ENCODE measurements at regions not wholly inside any gene's neighbourhood (a gene's known extent, or its start where the extent isn't known, plus 50 kb on each side); places are given as distances from the start of the nearest gene placed in this dataset.
"Not testable (repeated sequence)": the region's sequence is repeated elsewhere in the genome, so short reads cannot be mapped to it uniquely, and the experiment has no call there.

DNA sequence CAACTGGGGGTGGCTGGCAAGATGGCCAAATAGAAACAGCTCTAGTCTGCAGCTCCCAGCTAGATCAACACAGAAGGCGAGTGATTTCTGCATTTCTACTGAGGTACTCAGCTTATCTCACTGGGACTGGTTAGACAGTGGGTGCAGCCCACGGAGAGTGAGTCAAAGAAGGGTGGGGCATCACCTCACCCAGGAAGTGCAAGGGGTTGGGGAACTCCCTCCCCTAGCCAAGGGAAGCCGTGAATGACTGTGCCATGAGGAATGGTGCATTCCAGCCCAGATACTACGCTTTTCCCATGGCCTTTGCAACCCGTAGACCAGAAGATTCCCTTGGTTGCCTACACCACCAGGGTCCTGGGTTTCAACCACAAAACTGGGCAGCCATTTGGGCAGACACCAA lies 452.6 kb downstream of the NR4A2 start:
- DNase-seq = not testable (repeated sequence)

DNA sequence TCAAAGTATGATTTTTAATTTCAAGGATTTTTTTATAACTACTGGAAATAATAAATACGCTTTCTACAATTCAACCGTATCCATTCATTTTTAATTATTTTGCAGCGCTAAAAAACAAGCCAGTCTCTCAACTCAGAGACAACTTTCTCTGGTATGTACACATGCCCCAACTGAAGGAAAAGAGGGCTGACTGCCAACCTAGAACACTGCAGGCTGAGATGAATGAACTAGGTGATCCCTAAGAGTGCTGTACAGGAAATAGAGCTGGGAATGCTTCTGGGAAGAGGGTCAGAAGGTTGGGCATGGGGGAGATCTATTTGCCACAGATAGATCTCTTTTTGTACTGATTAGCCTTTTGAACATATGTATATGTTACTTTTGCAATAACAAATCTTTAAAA lies 460.1 kb downstream of the NR4A2 start:
- DNase-seq = no peak

DNA sequence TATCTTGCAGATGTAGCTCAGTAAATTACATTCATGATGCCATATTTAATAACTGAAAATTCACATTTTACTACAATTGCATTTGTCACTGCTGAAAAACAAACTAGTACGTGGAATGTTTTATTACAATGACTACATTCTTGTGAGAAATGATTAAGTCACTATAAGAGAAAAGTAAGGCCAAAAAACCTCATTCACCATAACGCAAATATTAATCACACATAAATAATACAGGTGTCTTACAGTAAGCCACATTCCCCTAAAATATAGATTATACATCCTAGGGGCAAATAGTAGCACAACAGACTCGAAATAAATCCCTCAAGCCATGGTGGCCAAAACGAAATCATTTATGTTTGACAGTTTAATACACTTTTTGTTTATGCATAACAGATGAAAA lies 460.6 kb downstream of the NR4A2 start:
- no peak for DNase-seq

DNA sequence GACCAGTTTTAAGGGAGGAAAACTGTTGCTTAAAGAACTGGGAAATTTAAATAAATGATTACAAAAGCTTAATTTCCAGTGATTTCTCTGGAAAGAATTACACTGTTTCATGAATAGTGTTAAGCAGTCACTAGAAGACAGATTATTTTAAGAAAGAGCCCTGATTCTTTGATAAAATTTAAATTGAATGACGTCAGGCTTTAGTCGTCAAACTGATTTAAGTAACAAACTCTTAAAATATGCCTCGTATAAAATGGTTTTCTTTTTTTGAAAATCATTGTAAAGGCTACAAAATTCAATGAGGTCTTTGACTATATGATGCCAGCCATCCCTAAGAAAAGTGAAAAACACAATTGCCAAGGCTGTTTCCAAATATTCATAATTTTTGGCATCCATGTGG lies 465.0 kb downstream of the NR4A2 start:
- DNase-seq = no peak

DNA sequence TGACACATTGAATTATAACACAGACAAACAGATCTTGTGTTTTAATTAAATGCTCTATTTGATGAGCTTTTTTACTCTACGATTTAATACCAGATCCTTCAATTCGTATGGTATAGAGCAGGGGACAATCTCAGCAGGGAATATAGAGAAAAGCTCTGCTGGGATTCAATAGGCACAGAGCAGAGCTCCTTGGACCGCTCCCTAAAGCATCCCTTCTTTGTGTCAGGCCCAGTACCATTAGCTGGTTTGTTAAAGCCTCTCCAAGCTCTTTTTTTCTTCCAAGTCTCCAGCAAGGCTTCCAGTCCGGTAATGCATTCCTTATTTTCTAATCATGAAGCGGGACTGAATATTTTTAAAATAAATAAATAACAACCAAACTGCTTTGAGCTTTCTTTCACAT lies 466.0 kb downstream of the NR4A2 start:
- no peak for DNase-seq

DNA sequence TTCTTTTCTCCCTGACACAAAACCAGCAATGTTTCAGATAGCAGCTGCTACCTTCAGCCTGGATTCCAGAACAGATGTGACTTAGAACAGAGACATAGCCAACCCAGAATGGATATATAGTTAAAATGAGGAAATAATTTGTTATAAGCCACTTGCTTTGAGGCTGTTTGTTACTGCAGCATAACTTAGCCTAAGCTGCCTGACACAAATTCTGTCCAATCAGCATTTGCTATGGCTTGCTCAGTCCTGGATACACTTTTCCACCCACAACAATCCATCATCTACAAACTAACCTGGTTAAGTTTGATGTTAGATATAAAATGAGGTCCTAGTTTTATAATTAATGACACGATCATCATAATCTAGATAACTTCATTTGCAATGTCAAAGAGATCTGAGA lies 480.4 kb downstream of the NR4A2 start:
- DNase-seq = no peak

DNA sequence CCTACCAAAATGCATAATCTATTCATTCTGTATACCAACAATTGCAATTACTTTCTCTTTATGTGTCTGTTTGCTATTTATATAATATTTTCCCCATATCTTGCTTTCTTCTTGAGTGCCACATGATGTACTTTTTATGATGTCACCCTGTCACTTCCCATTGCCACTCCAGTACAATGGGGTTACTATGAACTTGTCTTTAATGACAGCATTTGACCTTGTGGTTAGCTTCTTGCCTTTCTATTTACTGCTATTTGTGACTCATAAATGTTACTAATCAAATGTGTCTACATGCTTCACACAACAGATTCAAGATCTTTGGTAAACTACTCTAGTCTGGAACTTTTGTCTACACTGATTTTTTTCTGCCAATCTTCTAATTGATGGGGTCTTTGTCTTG lies 486.3 kb downstream of the NR4A2 start:
- no peak for DNase-seq

DNA sequence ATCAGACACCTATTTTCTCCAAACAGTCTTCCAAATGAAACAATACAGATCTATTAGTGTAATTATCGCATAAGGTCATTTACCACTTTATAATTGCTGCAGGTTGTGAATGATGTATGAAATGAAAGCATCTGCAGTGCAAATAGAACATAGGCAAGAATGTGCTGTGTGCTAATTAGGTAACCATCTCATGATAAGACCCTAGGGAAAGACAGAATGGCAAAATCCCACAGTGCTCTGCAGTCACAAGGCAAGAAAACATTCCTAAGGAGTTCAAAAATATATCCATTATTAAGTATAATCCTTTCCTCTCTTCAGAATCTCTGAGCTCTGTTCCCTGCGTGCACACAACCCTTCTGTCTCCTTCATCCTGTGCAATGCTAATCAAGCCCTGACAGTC lies 488.1 kb downstream of the NR4A2 start:
- no peak for DNase-seq

DNA sequence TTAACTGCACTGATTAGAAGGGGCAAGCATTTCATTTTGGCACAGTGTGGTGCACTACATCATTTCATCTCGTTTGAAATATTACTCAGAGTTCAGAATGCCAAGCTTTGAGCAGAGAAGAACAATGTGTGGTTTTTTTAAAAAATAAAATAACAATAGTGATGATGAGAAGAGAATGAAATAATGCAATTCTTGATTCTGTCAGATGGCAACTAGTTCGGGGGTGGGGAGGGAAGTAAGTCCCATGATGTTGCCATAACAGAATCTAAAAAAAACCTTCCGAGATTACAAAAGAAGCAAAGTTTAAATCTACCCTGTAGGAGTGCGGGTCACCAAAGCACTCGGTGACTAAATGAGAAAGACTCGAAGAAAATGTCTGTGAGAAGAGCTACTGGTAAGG lies 490.4 kb downstream of the NR4A2 start:
- no peak for DNase-seq

DNA sequence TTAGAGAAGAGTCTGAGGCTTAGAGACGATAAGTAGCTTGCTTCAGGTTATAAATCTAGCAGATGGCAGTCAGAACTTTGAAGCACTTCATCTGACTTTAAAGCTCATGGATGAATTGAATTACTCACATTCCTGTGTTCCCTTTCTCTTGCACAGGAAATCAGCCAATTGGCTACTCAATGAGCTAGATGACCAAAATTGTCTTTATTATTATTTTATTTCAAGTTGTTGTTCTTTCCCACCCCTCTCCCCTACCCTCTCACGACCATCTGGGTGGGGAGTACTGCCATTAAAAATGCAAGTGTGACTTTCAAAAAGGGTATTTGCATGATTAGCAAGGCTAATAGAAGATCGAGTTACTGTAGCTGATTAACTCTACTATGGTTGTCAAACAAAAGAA lies 491.1 kb downstream of the NR4A2 start:
- no peak for DNase-seq

DNA sequence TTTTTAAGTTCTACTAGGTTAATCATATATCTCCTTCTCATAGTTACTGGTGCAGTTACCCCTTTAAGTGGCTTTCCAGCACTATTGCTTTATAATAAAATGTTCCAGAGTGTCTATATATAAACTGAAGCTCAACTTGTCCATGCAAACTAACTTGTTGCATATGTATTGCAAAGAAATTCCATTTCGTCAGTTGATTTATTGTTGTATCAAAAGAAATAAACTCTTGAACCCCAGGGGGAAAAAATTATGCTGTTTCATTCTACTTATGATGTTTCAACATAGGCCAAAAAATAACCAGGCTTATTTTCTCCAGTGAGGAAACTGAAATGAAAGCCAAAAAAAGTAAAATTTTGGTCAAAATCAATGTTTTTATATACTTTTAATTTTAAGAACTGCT lies 491.9 kb downstream of the NR4A2 start:
- DNase-seq = no peak

DNA sequence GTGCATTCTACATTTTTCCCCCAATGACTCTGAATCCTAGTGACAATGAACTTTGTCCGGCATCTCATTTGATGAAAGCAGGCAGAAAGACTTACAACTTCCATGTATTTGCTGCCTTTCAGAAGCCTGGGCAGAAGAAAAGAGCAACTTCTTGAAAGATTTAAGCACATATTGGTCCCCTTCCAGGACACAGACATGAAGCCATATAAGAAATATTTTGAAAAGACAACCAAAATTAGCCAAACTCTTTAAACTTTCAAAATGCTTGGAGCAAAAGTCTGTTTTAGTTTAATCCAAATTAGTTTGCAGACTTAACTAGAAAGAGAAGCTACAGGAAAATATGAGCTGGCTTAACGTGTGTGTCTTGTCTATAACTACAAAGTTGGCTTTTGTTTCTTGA lies 492.5 kb downstream of the NR4A2 start:
- DNase-seq = no peak

DNA sequence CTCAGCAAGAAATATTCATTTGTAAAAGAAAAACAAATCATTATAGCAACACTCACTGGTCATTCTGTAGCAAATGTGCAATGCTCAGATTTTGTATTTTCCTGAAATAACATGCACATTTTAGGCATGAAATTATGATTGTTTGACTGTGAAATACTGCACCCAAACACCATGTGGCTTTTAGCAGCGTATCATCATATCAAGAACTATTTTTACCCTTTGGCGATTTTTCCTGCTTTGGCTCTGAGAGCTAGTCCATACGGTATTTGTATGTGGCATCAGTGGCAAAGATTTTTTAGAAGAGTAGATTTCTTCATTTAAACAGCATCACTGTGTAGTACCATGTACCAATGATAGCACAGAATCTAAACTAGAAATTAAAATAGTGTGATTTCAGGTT lies 493.1 kb downstream of the NR4A2 start:
- no peak for DNase-seq

DNA sequence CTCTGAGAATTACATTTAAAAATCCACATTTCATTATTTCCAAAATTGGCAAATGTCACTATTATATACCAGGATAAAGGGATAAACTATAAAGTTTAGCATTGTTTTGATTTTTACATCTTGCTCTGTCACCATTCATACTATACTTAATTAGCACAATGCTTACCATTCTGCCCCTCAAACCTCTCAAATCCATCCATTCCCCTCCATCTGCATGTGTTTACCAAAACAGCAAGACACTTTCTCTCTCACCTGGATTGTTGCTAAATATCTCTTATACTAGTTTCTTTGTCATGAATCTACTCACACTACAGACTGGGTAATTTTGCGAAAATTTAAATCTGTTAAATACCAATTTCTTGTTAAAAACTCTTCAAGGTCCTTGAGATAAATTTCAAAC lies 496.1 kb downstream of the NR4A2 start:
- no peak for DNase-seq

DNA sequence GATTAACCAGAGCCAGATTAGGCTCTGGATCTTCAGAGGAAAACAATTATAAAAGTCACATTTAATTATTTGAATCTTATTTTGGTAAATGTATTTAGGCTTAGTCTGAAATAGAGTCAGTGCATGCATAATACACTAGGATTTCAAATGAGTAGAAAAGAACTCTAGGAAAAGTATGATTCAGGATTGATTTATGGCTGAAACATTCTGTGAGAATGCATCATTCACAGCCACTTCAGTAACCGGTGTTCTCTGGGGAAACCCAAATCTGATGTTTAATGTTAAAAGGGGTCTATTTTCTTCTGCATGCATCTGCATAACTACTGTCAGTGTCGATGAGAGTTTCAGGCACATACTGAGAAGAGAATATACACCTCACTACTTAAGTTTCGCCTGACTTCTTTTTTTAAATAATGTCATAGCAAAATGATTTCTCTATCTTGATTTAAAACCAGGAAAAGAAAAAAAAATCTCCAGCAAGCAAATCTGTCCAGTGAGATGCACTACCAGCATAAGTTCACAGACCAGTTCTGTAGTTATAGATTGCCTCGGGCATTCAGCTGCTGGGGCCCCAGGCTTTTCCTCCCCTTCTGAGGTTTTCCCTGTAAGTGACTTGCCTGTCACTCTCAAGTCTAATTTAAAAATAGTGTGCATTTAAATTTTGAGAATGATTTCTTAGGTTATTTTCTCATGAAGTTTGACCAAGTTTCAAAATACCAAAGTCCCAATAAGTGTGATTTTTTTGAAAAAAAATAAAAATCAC lies 501.5 kb downstream of the NR4A2 start:
- no peak for DNase-seq

DNA sequence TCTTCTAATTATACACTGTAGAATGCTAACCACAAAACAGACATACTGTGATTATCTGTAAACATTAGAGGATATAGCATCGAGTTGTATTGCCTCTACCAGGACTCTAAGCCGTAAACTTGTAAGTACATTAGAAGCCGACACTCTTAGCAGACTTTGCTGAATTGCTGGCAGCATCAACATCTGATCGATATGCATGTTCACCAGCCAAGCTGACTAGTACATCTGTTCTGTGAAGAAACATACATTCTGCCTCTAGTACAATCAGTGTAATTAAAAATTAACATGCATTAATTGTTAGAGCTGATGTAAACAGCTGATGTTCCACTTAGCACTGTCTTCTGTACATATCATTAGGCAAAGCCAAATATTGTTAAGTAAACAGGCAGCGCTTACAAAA lies 502.2 kb downstream of the NR4A2 start:
- no peak for DNase-seq

DNA sequence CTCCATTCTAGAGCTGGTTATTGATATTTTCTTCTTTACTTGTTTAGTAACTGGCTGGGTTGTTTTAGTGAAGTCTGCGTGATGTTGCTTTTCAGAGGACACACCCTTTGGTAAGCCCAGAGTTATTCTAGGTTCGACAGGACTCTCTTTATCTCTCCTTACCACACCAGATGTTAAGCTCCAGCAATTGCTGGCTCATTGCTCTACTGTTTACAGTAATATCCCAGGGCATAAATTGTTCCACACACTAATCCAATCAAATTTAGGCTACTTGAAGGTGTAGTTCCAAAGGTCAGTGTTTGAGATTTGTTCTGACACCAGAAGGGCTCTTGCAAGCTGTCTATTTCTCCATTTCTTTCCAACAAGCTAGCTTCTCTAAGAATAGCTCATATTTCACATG lies 506.6 kb downstream of the NR4A2 start:
- no peak for DNase-seq

DNA sequence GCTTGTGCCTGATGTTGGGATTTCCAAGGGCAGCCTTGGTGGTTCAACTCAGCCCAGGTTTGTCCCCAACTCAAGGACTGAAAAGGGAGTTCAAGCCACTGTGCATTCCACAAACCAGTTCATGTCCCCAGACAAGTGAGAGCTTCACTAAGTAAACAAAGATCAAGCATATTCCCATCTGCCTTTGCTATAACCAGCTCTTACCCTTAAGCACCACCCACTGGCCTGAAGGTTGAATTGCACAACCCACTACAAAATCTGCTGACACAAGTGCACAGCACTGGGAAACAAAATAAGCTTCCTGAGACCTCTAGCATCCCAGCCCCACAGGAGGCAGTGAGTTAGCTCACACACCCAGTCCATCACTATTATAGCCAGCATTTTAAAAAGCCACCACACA lies 516.7 kb downstream of the NR4A2 start:
- DNase-seq = no peak

DNA sequence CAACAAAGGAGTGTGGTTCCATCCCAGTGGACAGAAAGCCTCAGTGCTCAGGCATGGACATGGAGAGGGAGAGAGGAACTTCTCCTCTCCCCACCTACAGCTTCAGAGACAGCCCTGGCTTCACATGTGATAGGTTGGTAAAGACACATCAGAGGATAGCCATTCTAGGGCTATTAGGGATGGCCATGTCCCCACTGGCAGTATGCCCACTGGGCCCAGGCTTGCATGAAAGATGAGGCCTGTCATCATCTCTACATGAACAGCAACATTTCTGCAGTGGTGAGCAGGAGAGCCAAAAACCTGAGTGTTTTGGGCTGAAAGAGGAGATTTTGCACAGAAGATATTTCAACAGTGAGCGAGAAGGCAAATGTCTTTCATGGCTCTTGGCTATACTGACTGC lies 517.2 kb downstream of the NR4A2 start:
- no peak for DNase-seq

DNA sequence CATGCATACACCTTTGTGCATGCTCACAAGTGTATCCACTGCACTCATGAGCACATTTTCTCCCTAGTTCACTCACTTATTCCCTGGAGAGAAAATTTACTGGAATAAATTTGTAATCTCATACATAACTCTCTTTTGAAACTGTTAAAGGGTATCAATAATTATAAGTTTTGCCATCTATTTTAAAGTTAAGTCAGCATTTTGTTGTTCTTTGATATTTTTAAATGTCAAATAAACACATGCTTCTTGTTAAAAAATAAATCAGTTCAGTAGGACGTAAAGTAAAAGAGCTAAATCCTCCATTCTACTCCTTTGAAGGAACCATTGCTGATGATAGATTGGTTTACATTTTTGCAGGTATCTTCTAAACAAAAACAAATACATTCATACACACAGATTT lies 522.1 kb downstream of the NR4A2 start:
- DNase-seq = no peak

DNA sequence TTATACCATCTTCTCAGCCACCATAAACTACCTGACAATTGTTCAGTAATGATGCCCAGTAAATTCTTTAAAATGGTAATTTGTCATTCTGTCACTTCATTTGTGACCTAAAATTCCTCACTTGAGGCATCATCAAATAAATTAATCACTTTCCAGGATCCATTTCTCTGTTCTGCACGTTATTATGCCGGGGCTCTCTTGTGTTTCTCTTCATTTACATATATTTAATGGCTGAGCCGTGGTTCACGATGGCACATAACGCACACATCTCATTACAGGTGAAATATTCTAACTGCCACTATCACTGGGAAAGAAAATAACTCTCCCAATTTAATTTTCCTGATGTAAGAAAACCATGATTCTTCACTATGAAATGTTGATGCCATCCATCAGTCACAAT lies 529.6 kb downstream of the NR4A2 start:
- DNase-seq = no peak

DNA sequence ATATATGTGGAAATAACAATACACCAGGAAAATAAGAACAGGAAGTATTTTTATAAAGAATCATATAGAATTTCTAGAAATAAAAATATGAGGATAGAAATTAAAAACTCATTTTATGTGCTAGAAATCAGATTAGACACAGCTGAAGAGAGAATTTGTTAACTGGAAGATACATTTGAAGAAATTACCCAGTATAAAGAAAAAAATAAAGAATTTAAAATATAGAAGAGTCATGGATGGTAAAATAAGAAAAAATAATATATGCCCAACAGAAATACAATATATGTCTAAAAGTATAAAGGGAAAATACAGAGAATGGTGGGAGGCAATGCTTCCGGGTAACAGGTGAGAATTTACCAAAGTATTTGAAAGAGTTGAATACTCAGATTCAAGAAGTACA lies 539.9 kb downstream of the NR4A2 start:
- DNase-seq = no peak

DNA sequence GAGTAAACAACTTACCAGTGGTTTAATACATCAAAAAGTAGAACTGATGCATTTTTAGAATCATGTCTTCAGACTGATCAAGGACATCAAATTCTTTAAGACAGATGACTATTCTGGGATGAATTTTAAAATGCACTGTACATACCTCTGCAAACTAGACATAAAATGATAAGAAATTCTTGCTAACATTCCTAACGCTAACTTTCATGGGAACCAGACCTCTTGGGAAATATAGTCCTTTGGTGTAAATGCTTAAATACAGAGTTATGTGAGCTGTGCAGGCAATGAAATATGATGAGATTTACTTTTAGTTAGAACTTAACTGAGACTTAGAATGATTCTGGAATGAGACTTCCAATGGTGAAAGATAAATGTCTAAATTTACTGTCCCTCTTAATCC lies 562.0 kb downstream of the NR4A2 start:
- DNase-seq = no peak

DNA sequence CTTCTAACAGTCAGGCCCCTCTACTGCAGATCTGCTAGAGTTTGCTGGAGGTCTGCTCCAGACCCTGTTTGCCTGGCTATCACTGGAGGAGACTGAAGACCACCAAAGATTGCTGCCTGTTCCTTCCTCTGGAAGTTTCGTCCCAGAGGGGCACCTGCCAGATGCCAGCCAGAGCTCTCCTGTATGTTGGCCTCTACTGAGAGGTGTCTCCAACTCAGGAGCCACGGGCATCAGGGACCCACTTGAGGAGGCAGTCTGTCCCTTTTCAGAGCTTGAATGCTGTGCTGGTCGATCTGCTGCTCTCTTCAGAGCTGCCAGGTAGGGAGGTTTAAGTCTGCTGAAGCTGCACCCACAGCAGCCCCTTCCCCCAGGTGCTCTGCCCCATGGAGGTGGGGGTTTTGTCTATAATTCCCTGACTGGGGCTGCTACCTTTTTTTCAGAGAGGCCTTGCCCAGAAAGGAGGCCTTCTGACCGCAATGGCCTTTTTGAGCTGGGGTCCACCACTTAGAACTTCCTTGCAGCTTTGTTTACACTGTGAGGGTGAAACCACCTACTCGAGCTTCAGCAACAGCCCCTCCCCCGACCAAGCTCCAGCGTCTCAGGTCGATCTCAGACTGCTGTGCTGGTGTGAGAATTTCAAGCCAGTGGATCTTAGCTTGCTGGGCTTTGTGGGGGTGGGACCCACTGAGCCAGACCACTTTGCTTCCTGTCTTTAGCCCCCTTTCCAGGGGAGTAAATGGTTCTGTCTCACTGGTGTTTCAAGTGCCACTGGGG lies 566.0 kb downstream of the NR4A2 start:
- DNase-seq = no peak

DNA sequence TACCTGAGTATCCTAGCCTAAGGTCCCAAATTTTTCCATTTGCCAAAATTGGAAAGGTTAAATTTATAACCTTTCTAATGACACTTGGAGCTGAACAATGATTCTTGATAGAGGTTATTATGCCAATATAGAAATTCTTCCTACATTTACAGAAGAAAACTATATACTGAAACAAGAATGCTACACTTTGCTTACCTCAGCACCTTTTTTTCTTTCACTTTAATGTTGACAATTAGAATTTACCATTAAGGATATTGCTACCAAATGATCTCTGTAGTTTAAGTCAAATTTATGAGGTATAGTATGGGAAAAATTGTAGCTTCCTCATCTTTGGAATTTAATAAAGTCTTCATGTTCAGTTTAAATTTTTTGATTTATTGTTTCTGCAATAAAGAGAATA lies 577.0 kb downstream of the NR4A2 start:
- DNase-seq = no peak

All from stimulated activated CD4-positive, alpha-beta T cell treated with anti-CD3 and anti-CD28 coated beads, Interleukin-1b, Interleukin-23, amount 100 ng/mL, for 48 hours (primary cell).